GM12872 (cell line): ENCODE measurements at regions not wholly inside any gene's neighbourhood (a gene's known extent, or its start where the extent isn't known, plus 50 kb on each side); places are given as distances from the start of the nearest gene placed in this dataset.

Source experiments
- CTCF ChIP-seq: IDR thresholded peaks from 3 replicates; pipeline ENCODE4 v1.5.1; 2011; ENCODE audit warnings: low read depth, mild to moderate bottlenecking, low read length, moderate library complexity; ENCODE audit not compliant: insufficient read depth

GRCh38 chr5:68547622-68548021 is 332.1 kb downstream of the PIK3R1 start:
- no peak for TF ChIP-seq CTCF

- no peak for TF ChIP-seq CTCF
Measured at GRCh38 chr5:68548959-68549676, 333.6 kb downstream of the PIK3R1 start.

- TF ChIP-seq CTCF = no peak
Measured at GRCh38 chr5:68550015-68550414, 334.5 kb downstream of the PIK3R1 start.

- no peak for TF ChIP-seq CTCF
Measured at GRCh38 chr5:68551436-68551835, 335.9 kb downstream of the PIK3R1 start.

GRCh38 chr5:68554571-68555279 is 339.2 kb downstream of the PIK3R1 start:
- TF ChIP-seq CTCF = no peak

- no peak for TF ChIP-seq CTCF
Measured at GRCh38 chr5:68555907-68556681, 340.5 kb downstream of the PIK3R1 start.
